ENCODE measurements at regions not wholly inside any gene's neighbourhood (a gene's known extent, or its start where the extent isn't known, plus 50 kb on each side); places are given as distances from the start of the nearest gene placed in this dataset.

DNA sequence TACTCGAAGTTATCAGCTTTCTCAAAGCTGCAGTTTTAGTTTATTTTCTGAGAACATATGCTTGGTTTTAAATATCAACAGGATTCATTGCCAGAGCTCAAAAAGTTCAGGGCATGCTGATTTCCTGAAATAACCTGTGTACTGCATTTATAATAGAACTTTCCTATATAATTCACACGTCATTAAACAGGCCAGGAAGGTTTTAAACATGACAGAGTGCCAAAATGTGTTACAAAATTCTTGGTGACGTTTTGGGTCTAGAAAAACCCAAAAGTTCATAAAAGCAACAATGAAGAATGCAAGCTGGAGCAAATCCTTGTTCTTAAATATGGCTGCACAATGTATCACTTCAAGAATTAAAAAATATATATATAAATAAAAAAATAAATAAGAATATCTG lies 1139.1 kb downstream of the CDH11 start:
- ChIA-PET POLR2A (ENCODE audit: partially characterized antibody) (no interaction called here), CTCF (ENCODE audit: partially characterized antibody) (no interaction called here)
- intact Hi-C loops (cut with micrococcal nuclease): no loop called here
- Histone ChIP-seq H3K27ac (ENCODE audit: low read depth, low read length) (no peak overlapping the region), H3K4me1 (ENCODE audit: insufficient read depth, low read length) (no peaks in the 10 kb centered on the region), H3K4me3 (ENCODE audit: low read length in 2 of 2) (no peak overlapping the region), H3K27me3 (ENCODE audit: insufficient read depth, low read length) (no peaks in the 10 kb centered on the region), H3K9me3 (ENCODE audit: control insufficient read depth in 1 of 2, low read length in 2 of 2) (peaks cover 0 to 13% of the 10 kb centered on the region in 2 donors), H3K36me3 (ENCODE audit: insufficient read depth, low read length) (no peaks in the 10 kb centered on the region)
- H3K9me3 Mint-ChIP-seq: peaks cover 5 to 46% (median 22%) of the 10 kb centered on the region in 8 donors
- H3K27ac Mint-ChIP-seq: no peak overlapping the region
- H3K4me1 Mint-ChIP-seq: no peaks in the 10 kb centered on the region
- H3K27me3 Mint-ChIP-seq: no peaks in the 10 kb centered on the region
- H3K36me3 Mint-ChIP-seq: no peaks in the 10 kb centered on the region
- no peak overlapping the region for H3K4me3 Mint-ChIP-seq
- DNase-seq: no peak

DNA sequence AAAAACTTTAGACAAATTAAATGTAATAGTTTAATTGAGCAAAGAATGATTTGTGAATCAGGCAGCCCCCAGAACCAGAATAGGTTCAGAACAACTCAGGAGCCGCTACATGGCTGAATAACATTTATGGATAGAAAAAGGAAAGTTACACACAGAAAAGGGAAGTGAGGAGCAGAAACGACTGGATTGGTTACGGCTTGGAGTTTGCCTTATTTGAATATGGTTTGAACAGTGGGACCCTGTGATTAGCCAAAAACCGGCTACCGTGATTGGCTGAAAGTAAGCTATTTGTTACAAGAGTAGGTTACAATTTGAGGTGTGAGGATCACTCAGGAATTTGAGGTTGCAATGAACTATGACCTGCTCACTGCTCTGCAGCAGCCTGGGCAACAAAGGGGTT lies 1139.8 kb downstream of the CDH11 start:
- Histone ChIP-seq H3K27me3 (ENCODE audit: insufficient read depth, low read length) (no peaks in the 10 kb centered on the region), H3K9me3 (ENCODE audit: control insufficient read depth in 1 of 2, low read length in 2 of 2) (peaks cover 0 to 13% of the 10 kb centered on the region in 2 donors), H3K4me3 (ENCODE audit: low read length in 2 of 2) (no peak overlapping the region), H3K4me1 (ENCODE audit: insufficient read depth, low read length) (no peaks in the 10 kb centered on the region), H3K27ac (ENCODE audit: low read depth, low read length) (no peak overlapping the region), H3K36me3 (ENCODE audit: insufficient read depth, low read length) (no peaks in the 10 kb centered on the region)
- intact Hi-C loops (cut with micrococcal nuclease): no loop called here
- ChIA-PET POLR2A (ENCODE audit: partially characterized antibody) (no interaction called here), CTCF (ENCODE audit: partially characterized antibody) (no interaction called here)
- Mint-ChIP-seq H3K36me3 (no peaks in the 10 kb centered on the region), H3K27ac (no peak overlapping the region), H3K4me1 (no peaks in the 10 kb centered on the region), H3K27me3 (no peaks in the 10 kb centered on the region), H3K4me3 (no peak overlapping the region), H3K9me3 (peaks cover 5 to 47% (median 21%) of the 10 kb centered on the region in 8 donors)
- no peak for DNase-seq

DNA sequence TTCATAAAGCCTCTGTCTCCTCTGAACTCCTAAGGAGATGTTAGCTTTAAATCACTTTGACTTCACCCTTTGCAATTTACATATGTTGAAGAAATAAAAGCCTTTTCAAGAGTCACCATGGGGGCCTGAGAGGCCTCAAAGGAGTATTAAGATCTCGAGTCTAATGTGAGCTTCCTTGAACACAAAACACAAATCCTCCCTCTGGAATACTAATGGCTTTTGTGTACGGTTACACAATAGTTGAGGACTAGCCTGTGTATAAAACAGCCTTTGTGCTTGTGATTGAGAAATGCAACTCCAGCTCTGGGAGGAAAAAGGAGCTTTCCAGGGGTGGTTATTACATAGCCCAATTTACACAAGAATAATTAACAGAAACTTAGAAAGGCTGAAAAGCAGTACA lies 1140.2 kb downstream of the CDH11 start:
- no peaks in the 10 kb centered on the region for H3K4me1 ChIP-seq (ENCODE audit: insufficient read depth, low read length)
- Mint-ChIP-seq H3K36me3 (no peaks in the 10 kb centered on the region), H3K9me3 (peaks cover 5 to 48% (median 18%) of the 10 kb centered on the region in 8 donors), H3K27me3 (no peaks in the 10 kb centered on the region), H3K27ac (no peak overlapping the region), H3K4me3 (no peak overlapping the region), H3K4me1 (no peaks in the 10 kb centered on the region)
- H3K9me3 ChIP-seq (ENCODE audit: control insufficient read depth in 1 of 2, low read length in 2 of 2): peaks cover 0 to 13% of the 10 kb centered on the region in 2 donors
- no peak overlapping the region for H3K4me3 ChIP-seq (ENCODE audit: low read length in 2 of 2)
- no peaks in the 10 kb centered on the region for H3K36me3 ChIP-seq (ENCODE audit: insufficient read depth, low read length)
- POLR2A ChIA-PET (ENCODE audit: partially characterized antibody): no interaction called here
- no peaks in the 10 kb centered on the region for H3K27me3 ChIP-seq (ENCODE audit: insufficient read depth, low read length)
- no peak overlapping the region for H3K27ac ChIP-seq (ENCODE audit: low read depth, low read length)
- intact Hi-C loops (cut with micrococcal nuclease): no loop called here
- CTCF ChIA-PET (ENCODE audit: partially characterized antibody): no interaction called here
- no peak for DNase-seq

DNA sequence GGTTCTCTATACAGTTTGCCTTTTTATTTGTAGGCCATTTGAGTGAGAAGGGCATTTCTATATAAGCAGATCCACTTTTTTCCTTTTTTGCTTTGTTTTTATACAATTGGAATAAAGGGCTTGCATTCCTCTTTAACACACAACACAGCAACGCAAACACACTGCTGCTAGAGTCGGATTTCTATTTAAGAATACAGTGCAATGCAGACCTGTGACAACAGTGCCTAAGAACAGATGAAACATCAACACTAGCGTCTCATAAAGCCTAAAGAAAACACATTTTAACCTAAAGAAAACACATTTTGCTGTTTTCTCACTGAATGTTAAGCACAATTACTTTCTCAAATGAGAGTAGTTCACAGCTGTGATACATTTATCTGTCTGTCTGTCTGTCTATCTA lies 1141.1 kb downstream of the CDH11 start:
- Mint-ChIP-seq H3K4me3 (no peak overlapping the region), H3K27ac (no peak overlapping the region), H3K27me3 (no peaks in the 10 kb centered on the region), H3K36me3 (no peaks in the 10 kb centered on the region), H3K9me3 (peaks cover 5 to 48% (median 20%) of the 10 kb centered on the region in 8 donors), H3K4me1 (no peaks in the 10 kb centered on the region)
- no peak for DNase-seq
- H3K27me3 ChIP-seq (ENCODE audit: insufficient read depth, low read length): no peaks in the 10 kb centered on the region
- no peaks in the 10 kb centered on the region for H3K4me1 ChIP-seq (ENCODE audit: insufficient read depth, low read length)
- H3K36me3 ChIP-seq (ENCODE audit: insufficient read depth, low read length): no peaks in the 10 kb centered on the region
- intact Hi-C loops (cut with micrococcal nuclease): no loop called here
- no peak overlapping the region for H3K4me3 ChIP-seq (ENCODE audit: low read length in 2 of 2)
- peaks cover 0 to 13% of the 10 kb centered on the region in 2 donors for H3K9me3 ChIP-seq (ENCODE audit: control insufficient read depth in 1 of 2, low read length in 2 of 2)
- no peak overlapping the region for H3K27ac ChIP-seq (ENCODE audit: low read depth, low read length)
- ChIA-PET POLR2A (ENCODE audit: partially characterized antibody) (no interaction called here), CTCF (ENCODE audit: partially characterized antibody) (no interaction called here)

DNA sequence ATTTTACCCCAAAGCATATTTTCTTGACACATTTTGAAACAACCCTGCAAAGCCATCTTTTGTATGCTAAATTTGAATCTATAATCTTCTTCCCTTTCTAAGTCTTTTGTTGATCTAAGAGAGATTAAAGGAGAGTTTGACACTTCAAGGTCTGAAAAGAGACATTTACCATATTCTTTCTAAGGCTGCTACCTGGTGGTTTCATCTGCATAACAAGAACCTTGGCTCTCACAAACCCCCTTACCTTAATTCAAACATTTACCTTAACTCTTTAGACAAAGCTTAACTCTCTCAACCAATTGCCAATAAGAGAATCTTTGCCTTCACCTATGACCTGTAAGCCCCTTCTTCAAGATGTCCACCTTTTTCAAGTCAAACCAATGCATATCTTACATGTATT lies 1143.6 kb downstream of the CDH11 start:
- no peaks in the 10 kb centered on the region for H3K27me3 Mint-ChIP-seq
- intact Hi-C loops (cut with micrococcal nuclease): no loop called here
- H3K9me3 Mint-ChIP-seq: peaks cover 6 to 49% (median 20%) of the 10 kb centered on the region in 8 donors

DNA sequence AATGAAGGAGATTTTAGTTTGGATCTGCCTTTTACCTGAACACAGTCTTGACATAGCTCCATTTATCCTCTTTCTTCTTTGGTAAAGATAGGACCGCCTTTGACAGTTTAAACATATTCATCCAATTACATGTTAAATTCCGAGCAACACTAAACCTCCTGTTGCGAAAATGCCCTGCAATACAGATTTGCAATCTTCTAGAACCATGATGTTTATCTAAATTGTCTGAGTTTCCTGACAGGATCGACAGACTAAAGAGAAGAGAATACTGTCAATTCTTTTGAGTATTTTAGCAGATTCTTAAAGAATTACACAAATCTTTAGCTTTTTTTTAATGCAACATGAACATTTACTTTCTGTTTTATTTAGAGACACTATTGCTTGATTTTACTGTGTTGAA lies 1145.5 kb downstream of the CDH11 start:
- H3K36me3 Mint-ChIP-seq: no peaks in the 10 kb centered on the region
- CTCF ChIA-PET (ENCODE audit: partially characterized antibody): no interaction called here
- H3K27ac Mint-ChIP-seq: no peak overlapping the region
- intact Hi-C loops (cut with micrococcal nuclease): no loop called here
- Histone ChIP-seq H3K27me3 (ENCODE audit: insufficient read depth, low read length) (no peaks in the 10 kb centered on the region), H3K36me3 (ENCODE audit: insufficient read depth, low read length) (no peaks in the 10 kb centered on the region), H3K4me3 (ENCODE audit: low read length in 2 of 2) (no peak overlapping the region), H3K9me3 (ENCODE audit: control insufficient read depth in 1 of 2, low read length in 2 of 2) (peaks cover 0 to 8% of the 10 kb centered on the region in 2 donors), H3K27ac (ENCODE audit: low read depth, low read length) (no peak overlapping the region), H3K4me1 (ENCODE audit: insufficient read depth, low read length) (no peaks in the 10 kb centered on the region)
- no peaks in the 10 kb centered on the region for H3K27me3 Mint-ChIP-seq
- H3K4me3 Mint-ChIP-seq: no peak overlapping the region
- H3K4me1 Mint-ChIP-seq: no peaks in the 10 kb centered on the region
- peaks cover 6 to 55% (median 17%) of the 10 kb centered on the region in 8 donors for H3K9me3 Mint-ChIP-seq
- POLR2A ChIA-PET (ENCODE audit: partially characterized antibody): no interaction called here
- no peak for DNase-seq

More for the DNA sequence above, 1143.6 kb downstream of the CDH11 start:
- no peak overlapping the region for H3K27ac ChIP-seq (ENCODE audit: low read depth, low read length)
- Mint-ChIP-seq H3K36me3 (no peaks in the 10 kb centered on the region), H3K4me1 (no peaks in the 10 kb centered on the region), H3K27ac (no peak overlapping the region), H3K4me3 (no peak overlapping the region)
- no peak overlapping the region for H3K4me3 ChIP-seq (ENCODE audit: low read length in 2 of 2)
- peaks cover 0 to 13% of the 10 kb centered on the region in 2 donors for H3K9me3 ChIP-seq (ENCODE audit: control insufficient read depth in 1 of 2, low read length in 2 of 2)
- no peaks in the 10 kb centered on the region for H3K4me1 ChIP-seq (ENCODE audit: insufficient read depth, low read length)
- H3K36me3 ChIP-seq (ENCODE audit: insufficient read depth, low read length): no peaks in the 10 kb centered on the region
- DNase-seq: no peak
- H3K27me3 ChIP-seq (ENCODE audit: insufficient read depth, low read length): no peaks in the 10 kb centered on the region
- CTCF ChIA-PET (ENCODE audit: partially characterized antibody): no interaction called here
- POLR2A ChIA-PET (ENCODE audit: partially characterized antibody): no interaction called here

DNA sequence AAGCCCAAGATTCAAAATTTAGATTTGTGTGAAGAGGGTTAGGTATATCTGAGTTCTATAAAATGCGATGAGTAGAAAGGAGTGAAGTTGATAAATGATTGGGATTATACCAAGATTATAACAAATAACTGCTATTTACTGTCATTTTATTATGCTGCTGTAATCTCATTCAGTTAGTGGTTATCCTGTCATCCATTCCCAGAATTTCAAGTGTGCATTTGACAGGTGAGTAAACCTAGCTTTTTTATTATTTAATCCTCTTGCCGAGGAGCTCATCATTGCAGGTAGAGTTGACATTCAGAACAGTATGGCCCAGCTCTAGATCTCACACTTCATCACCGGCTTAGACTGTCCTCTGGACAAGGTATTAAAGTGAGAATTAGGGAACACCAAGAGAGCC lies 1146.2 kb downstream of the CDH11 start:
- Mint-ChIP-seq H3K27me3 (no peaks in the 10 kb centered on the region), H3K27ac (no peak overlapping the region), H3K36me3 (no peaks in the 10 kb centered on the region), H3K9me3 (peaks cover 4 to 52% (median 17%) of the 10 kb centered on the region in 8 donors), H3K4me1 (no peaks in the 10 kb centered on the region), H3K4me3 (no peak overlapping the region)
- H3K4me3 ChIP-seq (ENCODE audit: low read length in 2 of 2): no peak overlapping the region
- no peak overlapping the region for H3K27ac ChIP-seq (ENCODE audit: low read depth, low read length)
- intact Hi-C loops (cut with micrococcal nuclease): no loop called here
- H3K27me3 ChIP-seq (ENCODE audit: insufficient read depth, low read length): no peaks in the 10 kb centered on the region
- DNase-seq: no peak
- ChIA-PET CTCF (ENCODE audit: partially characterized antibody) (no interaction called here), POLR2A (ENCODE audit: partially characterized antibody) (no interaction called here)
- H3K4me1 ChIP-seq (ENCODE audit: insufficient read depth, low read length): no peaks in the 10 kb centered on the region
- H3K36me3 ChIP-seq (ENCODE audit: insufficient read depth, low read length): no peaks in the 10 kb centered on the region
- H3K9me3 ChIP-seq (ENCODE audit: control insufficient read depth in 1 of 2, low read length in 2 of 2): peaks cover 0 to 5% of the 10 kb centered on the region in 2 donors

DNA sequence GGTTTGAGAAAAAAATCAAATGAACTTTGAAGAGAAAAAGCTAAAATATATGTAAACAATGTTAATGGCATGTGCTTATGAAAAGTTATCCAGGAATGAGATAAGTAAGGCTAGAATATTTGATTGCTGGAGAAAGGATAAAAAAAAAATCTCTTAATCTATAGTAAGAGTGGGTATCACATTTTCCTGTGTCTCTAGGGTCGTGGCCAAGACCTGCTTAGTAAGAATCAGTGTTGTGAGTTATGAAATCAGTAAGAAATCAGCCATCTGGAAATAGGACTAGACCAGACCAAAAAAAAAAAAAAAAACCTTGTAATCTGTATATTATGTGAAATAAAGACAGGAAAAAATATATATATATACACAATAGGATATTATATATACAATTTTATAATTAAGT lies 1153.9 kb downstream of the CDH11 start:
- no peaks in the 10 kb centered on the region for H3K27me3 ChIP-seq (ENCODE audit: insufficient read depth, low read length)
- no peaks in the 10 kb centered on the region for H3K36me3 ChIP-seq (ENCODE audit: insufficient read depth, low read length)
- Mint-ChIP-seq H3K4me3 (no peak overlapping the region), H3K36me3 (no peaks in the 10 kb centered on the region), H3K27me3 (no peaks in the 10 kb centered on the region), H3K4me1 (no peaks in the 10 kb centered on the region), H3K27ac (no peak overlapping the region), H3K9me3 (peaks cover 0 to 37% (median 17%) of the 10 kb centered on the region in 8 donors)
- H3K9me3 ChIP-seq (ENCODE audit: control insufficient read depth in 1 of 2, low read length in 2 of 2): no peaks in the 10 kb centered on the region
- H3K4me3 ChIP-seq (ENCODE audit: low read length in 2 of 2): no peak overlapping the region
- no peaks in the 10 kb centered on the region for H3K4me1 ChIP-seq (ENCODE audit: insufficient read depth, low read length)
- no peak overlapping the region for H3K27ac ChIP-seq (ENCODE audit: low read depth, low read length)
- ChIA-PET POLR2A (ENCODE audit: partially characterized antibody) (no interaction called here), CTCF (ENCODE audit: partially characterized antibody) (no interaction called here)
- DNase-seq: no peak
- intact Hi-C loops (cut with micrococcal nuclease): no loop called here
